IgD-negative memory B cell (primary cell): ENCODE measurements at regions not wholly inside any gene's neighbourhood (a gene's known extent, or its start where the extent isn't known, plus 50 kb on each side); places are given as distances from the start of the nearest gene placed in this dataset.

Experiments
- H3K27ac Mint-ChIP-seq, 3 donors: one replicate each; pipeline ENCODE4 v1.8.0; 2020 to 2022; ENCODE audit warnings: mild to moderate bottlenecking in 3 of 3, mixed read lengths in 3 of 3, moderate library complexity in 1 of 3
- H3K27me3 Mint-ChIP-seq: one replicate; pipeline ENCODE4 v1.8.0; 2021; ENCODE audit warnings: mixed read lengths
- H3K36me3 Mint-ChIP-seq: one replicate; pipeline ENCODE4 v1.8.0; 2020; ENCODE audit warnings: mild to moderate bottlenecking, mixed read lengths
- H3K4me1 Mint-ChIP-seq, 3 donors: one replicate each; pipeline ENCODE4 v1.8.0; 2020 to 2022; ENCODE audit warnings: mixed read lengths in 3 of 3, mild to moderate bottlenecking in 1 of 3
- H3K4me3 Mint-ChIP-seq, 4 donors: one replicate each; pipeline ENCODE4 v1.8.0; 2020 to 2022; ENCODE audit warnings: mild to moderate bottlenecking in 4 of 4, mixed read lengths in 4 of 4, moderate library complexity in 3 of 4
- H3K9me3 Mint-ChIP-seq, 3 donors: one replicate each; pipeline ENCODE4 v1.8.0; 2020 to 2021; ENCODE audit warnings: mixed read lengths in 3 of 3, mild to moderate bottlenecking in 1 of 3

DNA sequence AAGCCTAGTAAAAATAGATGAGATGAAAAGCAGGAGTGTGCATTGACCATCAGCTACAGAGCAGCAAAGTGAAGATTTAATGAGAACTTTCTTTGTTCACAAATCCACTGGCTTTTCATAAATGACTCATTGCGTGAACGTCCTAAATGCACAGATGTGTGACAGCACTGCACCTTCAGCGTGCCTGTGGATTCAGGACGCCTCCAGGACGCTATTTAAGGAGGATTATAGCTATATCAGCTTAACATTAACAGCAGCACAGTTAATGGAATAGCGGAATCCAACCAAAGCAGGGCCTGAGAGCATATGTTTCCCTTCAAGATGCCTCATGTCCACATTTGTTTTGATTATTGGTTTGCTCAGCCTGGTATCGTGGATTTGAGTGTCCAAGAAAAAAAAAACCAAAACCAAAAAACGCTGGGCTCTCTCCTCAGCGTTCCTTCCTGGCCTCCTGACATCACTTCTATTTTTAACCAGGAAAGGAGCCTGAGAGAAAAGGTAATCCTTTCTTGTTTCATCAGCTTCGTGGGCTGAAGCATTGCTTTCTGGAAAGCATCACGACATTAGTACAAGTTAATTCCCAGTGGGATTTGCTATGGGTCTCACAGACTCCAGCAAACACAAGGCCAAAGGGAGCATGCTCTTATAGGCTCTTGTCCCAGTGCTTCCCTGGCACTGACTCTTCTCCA, 447.0 kb upstream of the SMIM21 start:
- H3K4me1 Mint-ChIP-seq: no peaks in the 10 kb centered on the region
- H3K27ac Mint-ChIP-seq: no peak overlapping the region

DNA sequence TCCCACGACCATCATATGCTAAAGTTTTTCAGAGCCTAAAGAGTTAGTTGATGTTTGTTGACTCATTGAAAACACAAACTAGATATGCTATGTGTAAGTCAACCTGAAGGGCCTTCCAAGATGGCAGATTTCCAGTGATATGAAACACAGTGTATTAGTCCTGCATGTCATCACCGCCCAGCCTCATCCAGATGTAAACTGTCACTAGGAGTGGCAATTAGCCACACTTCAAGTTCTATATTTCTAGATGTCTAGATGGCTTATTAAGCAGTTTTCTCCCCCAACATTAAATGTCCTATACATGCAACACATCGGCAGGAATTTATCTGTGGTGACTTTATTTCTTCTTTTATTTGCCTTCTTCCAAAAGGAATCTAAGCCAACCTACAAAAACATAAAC, 444.1 kb upstream of the SMIM21 start:
- Mint-ChIP-seq H3K27me3 (no peaks in the 10 kb centered on the region), H3K36me3 (peaks cover 2% of the 10 kb centered on the region), H3K4me1 (no peaks in the 10 kb centered on the region), H3K9me3 (peaks cover 0 to 3% (median 0%) of the 10 kb centered on the region in 3 donors), H3K4me3 (no peak overlapping the region), H3K27ac (no peak overlapping the region)

More for the DNA sequence above, 447.0 kb upstream of the SMIM21 start:
- H3K36me3 Mint-ChIP-seq: peaks cover 2% of the 10 kb centered on the region
- no peaks in the 10 kb centered on the region for H3K27me3 Mint-ChIP-seq
- no peak overlapping the region for H3K4me3 Mint-ChIP-seq
- peaks cover 0 to 6% (median 5%) of the 10 kb centered on the region in 3 donors for H3K9me3 Mint-ChIP-seq

DNA sequence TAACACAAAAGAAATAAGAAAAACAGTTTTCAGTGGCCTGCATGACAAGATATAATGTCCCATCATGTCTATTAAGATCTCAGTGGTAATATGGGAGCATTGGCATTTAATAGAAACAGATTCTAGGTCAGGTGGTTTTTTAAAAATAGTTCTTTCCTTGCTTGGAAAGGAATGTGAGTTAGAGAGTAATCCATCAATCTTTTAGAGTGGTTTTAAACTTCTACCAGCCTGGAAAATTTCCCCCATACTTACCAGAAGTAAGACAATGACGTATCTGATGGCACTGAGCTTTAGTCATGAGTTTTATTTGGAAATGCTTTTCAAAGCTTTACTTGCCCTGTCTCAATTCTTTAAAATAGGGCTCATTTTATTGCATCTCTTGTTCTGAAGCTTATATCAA, 441.7 kb upstream of the SMIM21 start:
- peaks cover 0 to 9% (median 1%) of the 10 kb centered on the region in 3 donors for H3K9me3 Mint-ChIP-seq
- H3K4me3 Mint-ChIP-seq: no peak overlapping the region
- H3K36me3 Mint-ChIP-seq: no peaks in the 10 kb centered on the region
- H3K27ac Mint-ChIP-seq: no peak overlapping the region
- H3K4me1 Mint-ChIP-seq: no peaks in the 10 kb centered on the region
- H3K27me3 Mint-ChIP-seq: no peaks in the 10 kb centered on the region

DNA sequence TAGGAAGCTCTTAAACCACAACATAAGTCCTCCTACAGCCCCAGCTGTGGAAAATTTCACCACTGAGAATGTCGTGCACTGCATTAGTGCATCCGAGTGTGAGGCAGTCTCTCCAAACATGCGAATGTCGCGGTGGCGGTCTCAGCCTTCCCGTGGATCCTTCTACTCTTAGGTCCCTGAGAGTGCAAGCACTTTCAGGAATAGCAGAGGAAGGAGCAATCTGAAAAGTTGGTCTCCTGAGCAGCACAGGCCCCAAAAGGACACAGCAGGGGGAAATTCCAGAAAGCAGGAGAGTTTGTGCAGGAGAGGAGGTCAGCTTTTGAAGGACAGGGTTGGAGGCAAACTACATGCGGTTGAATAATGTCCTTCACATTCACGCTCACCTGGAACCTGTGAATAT, 440.5 kb upstream of the SMIM21 start:
- peaks cover 0 to 12% (median 3%) of the 10 kb centered on the region in 3 donors for H3K9me3 Mint-ChIP-seq
- H3K27me3 Mint-ChIP-seq: no peaks in the 10 kb centered on the region
- no peaks in the 10 kb centered on the region for H3K36me3 Mint-ChIP-seq
- no peak overlapping the region for H3K4me3 Mint-ChIP-seq
- no peaks in the 10 kb centered on the region for H3K4me1 Mint-ChIP-seq
- no peak overlapping the region for H3K27ac Mint-ChIP-seq

DNA sequence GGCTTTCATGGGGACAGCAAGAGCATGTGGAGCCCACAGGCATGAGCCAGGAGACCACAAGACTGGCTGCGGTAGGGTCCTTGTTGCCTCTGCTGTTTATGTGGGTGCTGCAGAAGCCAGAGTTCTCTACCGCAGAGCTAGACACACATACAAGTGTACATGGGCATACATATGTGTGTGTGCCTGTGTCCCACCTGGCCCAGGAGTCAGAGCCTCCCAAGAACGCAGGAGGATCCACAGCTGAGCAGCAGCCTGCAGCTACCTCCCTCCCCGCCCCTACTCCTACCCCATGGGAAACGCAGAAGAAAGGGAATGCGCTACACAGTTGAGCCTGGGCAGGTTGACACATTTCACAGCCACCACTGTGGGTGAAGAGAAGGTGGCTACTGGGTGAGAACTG, 438.1 kb upstream of the SMIM21 start:
- peaks cover 2% of the 10 kb centered on the region for H3K27me3 Mint-ChIP-seq

DNA sequence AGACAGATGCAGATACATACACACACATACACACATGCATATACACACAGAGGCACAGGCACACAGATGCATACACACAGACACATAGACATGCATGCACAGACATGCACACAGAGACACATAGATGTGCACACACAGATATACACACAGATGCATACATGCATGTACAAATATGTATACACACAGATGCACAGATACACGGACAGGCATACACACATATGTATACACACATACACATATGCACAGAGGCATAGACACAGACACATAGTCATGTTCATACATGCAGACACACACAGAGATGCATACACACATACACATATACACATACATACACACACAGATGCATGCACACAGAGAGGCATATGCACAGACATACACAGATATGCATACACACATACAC, 437.3 kb upstream of the SMIM21 start:
- Mint-ChIP-seq H3K27me3 (peaks cover 2% of the 10 kb centered on the region), H3K9me3 (peaks cover 3 to 12% (median 8%) of the 10 kb centered on the region in 3 donors), H3K4me1 (no peaks in the 10 kb centered on the region), H3K36me3 (no peaks in the 10 kb centered on the region), H3K4me3 (no peak overlapping the region), H3K27ac (no peak overlapping the region)

More for the DNA sequence above, 438.1 kb upstream of the SMIM21 start:
- no peak overlapping the region for H3K27ac Mint-ChIP-seq
- H3K36me3 Mint-ChIP-seq: no peaks in the 10 kb centered on the region
- no peak overlapping the region for H3K4me3 Mint-ChIP-seq
- H3K4me1 Mint-ChIP-seq: no peaks in the 10 kb centered on the region
- peaks cover 3 to 12% (median 7%) of the 10 kb centered on the region in 3 donors for H3K9me3 Mint-ChIP-seq

DNA sequence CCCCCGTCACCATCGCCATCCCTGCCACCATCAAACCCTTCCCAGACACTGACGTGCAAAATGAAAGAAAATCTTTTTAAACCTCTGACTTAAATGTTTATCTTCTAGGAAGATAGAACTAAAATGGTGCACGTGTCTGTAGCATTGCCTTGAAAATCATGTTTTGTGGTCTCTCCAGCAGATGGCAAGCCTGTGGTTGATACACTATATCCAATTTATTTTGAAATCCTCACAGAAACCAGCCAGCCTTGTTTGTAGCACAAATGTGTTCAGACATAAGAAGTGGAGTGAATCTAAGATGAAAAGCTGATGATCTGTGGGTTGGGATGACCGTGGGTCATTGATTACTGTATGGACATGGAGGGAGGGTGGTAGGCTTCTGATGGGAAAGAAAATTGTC, 436.2 kb upstream of the SMIM21 start:
- no peak overlapping the region for H3K4me3 Mint-ChIP-seq
- peaks cover 3 to 12% (median 8%) of the 10 kb centered on the region in 3 donors for H3K9me3 Mint-ChIP-seq
- H3K36me3 Mint-ChIP-seq: no peaks in the 10 kb centered on the region
- no peaks in the 10 kb centered on the region for H3K4me1 Mint-ChIP-seq
- no peak overlapping the region for H3K27ac Mint-ChIP-seq
- peaks cover 4% of the 10 kb centered on the region for H3K27me3 Mint-ChIP-seq

DNA sequence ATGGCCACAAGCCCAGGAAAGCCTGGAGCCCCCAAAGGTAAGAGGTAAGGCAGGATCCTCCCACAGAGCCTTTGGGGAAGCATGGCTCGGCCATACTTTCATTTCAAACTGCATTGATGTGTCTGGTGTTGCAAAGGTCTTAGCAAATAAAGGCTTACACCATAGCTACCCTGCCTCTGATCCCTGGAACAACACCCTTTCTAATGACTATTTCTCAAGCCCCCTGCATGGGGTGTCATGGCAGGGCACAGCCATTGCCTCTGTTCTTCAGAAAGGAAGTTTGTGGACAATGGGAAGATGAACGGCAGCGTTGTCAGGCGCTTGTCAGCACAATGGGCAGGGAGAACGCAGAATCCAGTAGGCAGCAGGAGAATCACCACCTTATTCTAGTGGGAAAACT, 435.0 kb upstream of the SMIM21 start:
- Mint-ChIP-seq H3K27ac (no peak overlapping the region), H3K9me3 (peaks cover 3 to 12% (median 8%) of the 10 kb centered on the region in 3 donors), H3K36me3 (no peaks in the 10 kb centered on the region), H3K4me3 (no peak overlapping the region), H3K4me1 (no peaks in the 10 kb centered on the region), H3K27me3 (peaks cover 4% of the 10 kb centered on the region)

DNA sequence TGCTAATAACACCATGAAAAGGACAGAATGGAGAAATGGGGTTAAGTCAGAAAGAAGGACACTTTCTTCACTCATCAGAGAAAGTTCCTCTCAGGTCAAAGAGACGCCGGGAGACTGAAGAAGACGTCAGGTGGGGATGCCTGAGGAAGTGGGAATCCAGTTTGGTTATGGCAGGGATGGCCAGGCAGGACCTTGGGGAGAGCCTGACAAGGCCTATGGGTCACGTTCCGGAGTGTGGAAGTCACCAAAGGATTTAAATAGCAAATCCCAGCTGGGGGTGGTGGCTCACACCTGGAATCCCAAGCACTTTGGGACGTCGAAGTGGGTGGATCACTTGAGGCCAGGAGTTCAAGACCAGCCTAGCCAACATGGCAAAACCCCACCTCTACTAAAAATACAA, 432.7 kb upstream of the SMIM21 start:
- Mint-ChIP-seq H3K27me3 (peaks cover 4% of the 10 kb centered on the region), H3K36me3 (no peaks in the 10 kb centered on the region)

DNA sequence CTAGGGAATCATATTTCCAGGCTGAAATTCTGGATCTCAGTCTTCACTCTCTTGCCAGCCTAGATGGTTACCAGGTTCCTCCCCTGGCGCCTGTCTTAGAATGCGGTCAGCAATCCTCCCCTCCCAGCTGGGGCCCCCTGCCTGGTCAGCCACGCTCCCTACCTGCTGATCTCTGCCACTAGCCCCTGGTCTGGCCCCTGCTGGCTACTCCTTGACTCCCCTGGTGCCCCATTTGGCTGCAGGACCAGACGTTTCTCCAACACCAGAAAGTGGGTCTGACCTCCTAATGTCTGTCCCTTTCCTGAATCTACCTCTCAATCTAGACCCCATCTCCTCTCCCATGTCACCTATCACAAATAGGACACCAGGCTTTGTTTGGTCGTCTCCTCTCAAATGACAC, 432.0 kb upstream of the SMIM21 start:
- Mint-ChIP-seq H3K9me3 (peaks cover 3 to 11% (median 8%) of the 10 kb centered on the region in 3 donors), H3K4me3 (no peak overlapping the region), H3K36me3 (no peaks in the 10 kb centered on the region), H3K27me3 (peaks cover 4% of the 10 kb centered on the region), H3K4me1 (no peaks in the 10 kb centered on the region), H3K27ac (no peak overlapping the region)

More for the DNA sequence above, 432.7 kb upstream of the SMIM21 start:
- no peaks in the 10 kb centered on the region for H3K4me1 Mint-ChIP-seq
- H3K4me3 Mint-ChIP-seq: no peak overlapping the region
- peaks cover 3 to 8% (median 7%) of the 10 kb centered on the region in 3 donors for H3K9me3 Mint-ChIP-seq
- H3K27ac Mint-ChIP-seq: no peak overlapping the region

DNA sequence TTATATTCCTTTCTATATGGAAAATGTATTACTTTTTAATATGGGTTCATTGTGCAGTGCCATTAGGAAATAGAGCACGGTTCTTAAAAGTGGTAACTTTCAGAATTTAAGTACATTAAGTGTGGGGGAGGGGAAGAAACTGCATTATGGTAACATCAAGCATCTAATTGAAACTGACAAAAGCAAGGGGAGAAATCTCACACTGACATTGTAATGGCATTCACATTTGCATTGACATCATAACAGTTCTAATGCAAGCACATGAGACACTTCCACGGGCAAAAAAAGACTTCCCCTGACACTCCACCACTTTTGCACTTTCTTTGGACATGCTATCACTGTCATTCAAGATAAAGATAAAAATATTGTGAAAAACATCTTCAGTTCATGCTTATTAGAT, 431.3 kb upstream of the SMIM21 start:
- Mint-ChIP-seq H3K4me3 (no peak overlapping the region), H3K4me1 (no peaks in the 10 kb centered on the region), H3K27me3 (peaks cover 4% of the 10 kb centered on the region), H3K9me3 (peaks cover 3 to 7% (median 6%) of the 10 kb centered on the region in 3 donors), H3K36me3 (no peaks in the 10 kb centered on the region), H3K27ac (no peak overlapping the region)

DNA sequence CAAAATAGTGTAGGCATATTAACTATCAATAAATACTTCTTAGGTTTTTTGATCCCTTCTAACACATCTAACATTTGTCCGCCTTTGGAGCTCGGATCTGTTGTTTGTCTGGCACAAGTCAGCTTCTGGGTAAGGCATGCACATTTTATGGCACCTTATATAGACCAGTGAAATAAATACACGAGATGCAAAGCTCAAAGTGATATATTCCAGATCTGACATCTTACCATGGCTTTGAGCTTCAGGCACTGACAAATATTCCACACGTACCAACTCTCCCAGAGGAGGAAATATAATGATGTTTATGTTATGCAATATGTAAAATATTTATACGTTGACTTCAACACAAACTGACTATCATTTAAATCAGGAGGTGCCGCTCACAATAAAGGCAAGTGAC, 430.1 kb upstream of the SMIM21 start:
- Mint-ChIP-seq H3K9me3 (peaks cover 3 to 6% (median 5%) of the 10 kb centered on the region in 3 donors), H3K4me1 (no peaks in the 10 kb centered on the region), H3K36me3 (no peaks in the 10 kb centered on the region), H3K4me3 (no peak overlapping the region), H3K27ac (no peak overlapping the region), H3K27me3 (peaks cover 4% of the 10 kb centered on the region)

DNA sequence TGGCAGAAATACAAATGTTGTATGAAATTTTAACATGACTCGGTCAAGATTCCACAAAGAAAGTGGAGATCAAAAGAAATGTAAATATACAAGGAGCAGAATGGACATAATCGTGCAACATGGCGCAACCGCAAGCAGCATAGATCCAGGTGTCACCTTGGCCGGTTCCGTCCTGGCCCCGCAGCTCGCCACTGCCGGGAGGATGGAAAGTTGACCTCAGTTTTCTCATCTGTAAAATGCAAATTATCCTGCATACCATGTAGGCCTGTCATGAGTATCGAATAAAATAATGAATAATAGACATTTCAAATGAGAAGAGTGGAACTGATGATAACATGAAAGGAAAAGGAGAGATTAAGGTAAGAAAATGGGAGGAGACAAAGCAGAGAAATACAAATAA, 427.3 kb upstream of the SMIM21 start:
- H3K27ac Mint-ChIP-seq: no peak overlapping the region
- H3K9me3 Mint-ChIP-seq: peaks cover 0 to 6% (median 0%) of the 10 kb centered on the region in 3 donors
- peaks cover 2% of the 10 kb centered on the region for H3K27me3 Mint-ChIP-seq
- no peak overlapping the region for H3K4me3 Mint-ChIP-seq
- H3K4me1 Mint-ChIP-seq: no peaks in the 10 kb centered on the region
- H3K36me3 Mint-ChIP-seq: no peaks in the 10 kb centered on the region

DNA sequence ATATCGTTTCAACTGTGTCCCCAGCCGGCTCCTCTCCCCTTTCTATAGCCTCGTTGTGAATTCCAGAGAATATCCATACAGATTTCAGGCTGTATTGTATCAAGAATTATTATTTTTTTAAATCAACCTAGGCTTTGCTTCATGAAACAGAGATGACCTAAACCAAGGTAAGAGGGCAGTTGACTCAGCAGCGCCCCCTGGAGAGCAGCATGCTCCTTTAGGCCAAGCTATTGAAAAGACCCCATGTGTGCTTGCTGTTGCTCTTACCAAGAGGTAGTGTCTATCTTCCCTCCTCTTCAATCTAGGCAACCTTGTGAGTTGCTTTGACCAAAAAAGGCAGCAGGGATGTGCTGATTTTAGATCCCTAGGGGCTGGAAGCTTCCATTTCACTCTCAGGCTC, 426.7 kb upstream of the SMIM21 start:
- Mint-ChIP-seq H3K36me3 (no peaks in the 10 kb centered on the region), H3K27me3 (no peaks in the 10 kb centered on the region), H3K9me3 (peaks cover 0 to 6% (median 0%) of the 10 kb centered on the region in 3 donors), H3K4me3 (no peak overlapping the region), H3K27ac (no peak overlapping the region), H3K4me1 (no peaks in the 10 kb centered on the region)

DNA sequence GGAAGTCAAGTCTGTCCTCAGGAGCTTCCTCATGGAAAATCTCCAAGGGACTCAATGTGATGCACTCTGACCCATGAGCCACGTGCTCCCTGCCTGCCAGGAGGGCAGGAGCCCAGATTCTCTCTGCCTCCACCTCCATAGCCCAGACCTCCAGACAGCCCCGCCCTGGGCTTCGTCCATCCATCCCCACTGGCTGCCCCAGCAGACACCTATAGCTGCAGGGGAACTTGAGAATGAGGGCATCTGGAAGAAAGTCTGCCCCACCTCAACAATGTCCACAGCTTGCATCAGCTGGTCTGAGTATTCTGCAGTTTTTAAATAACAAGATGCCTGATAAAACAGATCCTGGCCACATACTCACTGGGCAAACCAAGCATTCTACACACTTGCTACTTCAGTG, 418.8 kb upstream of the SMIM21 start:
- H3K4me3 Mint-ChIP-seq: no peak overlapping the region
- no peaks in the 10 kb centered on the region for H3K9me3 Mint-ChIP-seq
- H3K36me3 Mint-ChIP-seq: peaks cover 3% of the 10 kb centered on the region
- H3K4me1 Mint-ChIP-seq: peaks cover 0 to 2% (median 0%) of the 10 kb centered on the region in 3 donors
- H3K27ac Mint-ChIP-seq: no peak overlapping the region
- no peaks in the 10 kb centered on the region for H3K27me3 Mint-ChIP-seq

DNA sequence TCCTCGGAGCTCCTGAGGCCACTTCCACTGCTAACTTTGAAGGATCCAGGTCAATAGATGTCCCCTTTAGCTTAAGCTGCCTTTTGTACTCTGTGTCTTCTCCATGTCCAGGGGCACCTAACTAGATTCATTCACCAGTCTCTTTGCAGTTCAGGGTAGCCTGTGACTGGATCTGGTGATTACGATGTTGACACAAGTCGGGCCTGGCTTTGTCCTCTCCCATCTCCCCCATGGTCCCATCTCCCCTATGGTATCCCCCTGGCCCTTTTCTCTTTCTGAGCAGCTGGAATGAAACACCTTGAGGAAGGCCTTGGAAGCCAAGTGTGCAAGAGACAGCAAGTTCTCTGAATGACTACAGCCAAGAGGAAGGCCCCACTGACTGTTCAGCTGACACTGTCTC, 417.9 kb upstream of the SMIM21 start:
- Mint-ChIP-seq H3K4me3 (no peak overlapping the region), H3K9me3 (no peaks in the 10 kb centered on the region), H3K27ac (no peak overlapping the region), H3K36me3 (peaks cover 3% of the 10 kb centered on the region), H3K4me1 (peaks cover 0 to 2% (median 0%) of the 10 kb centered on the region in 3 donors), H3K27me3 (no peaks in the 10 kb centered on the region)
